ENCODE measurements at regions not wholly inside any gene's neighbourhood (a gene's known extent, or its start where the extent isn't known, plus 50 kb on each side); places are given as distances from the start of the nearest gene placed in this dataset.

DNA sequence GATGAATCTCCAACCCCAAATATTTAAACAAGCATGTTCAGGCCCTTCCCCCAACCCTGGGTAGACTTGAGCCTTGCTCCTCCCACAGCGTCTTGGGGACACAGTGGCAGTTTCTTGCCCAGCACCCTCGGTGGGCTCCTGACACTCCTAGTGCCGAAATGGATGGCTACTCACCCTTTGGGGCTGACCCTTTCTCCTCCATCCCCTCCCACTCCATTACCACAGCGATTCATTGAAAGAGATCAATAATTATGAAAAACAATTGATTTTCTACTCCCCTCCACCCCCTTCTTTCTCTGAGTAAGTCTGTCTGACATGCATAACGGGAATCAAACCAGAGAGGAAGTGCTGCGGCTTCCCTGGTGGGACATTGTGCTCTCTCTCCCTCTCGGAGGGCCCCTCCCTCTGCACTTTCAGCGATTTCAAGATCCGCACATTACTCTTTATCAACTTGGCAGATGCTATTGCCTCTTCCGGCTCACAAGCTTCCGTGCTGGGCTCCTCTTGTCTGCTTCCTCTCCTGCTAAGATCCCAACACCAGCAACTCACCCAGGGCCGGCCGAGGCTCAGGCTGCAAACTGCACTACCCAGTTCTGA, 79.0 kb upstream of the PLXNA4 start:
- peaks cover 23% of the 10 kb centered on the region for H3K4me1 Mint-ChIP-seq
- no peaks in the 10 kb centered on the region for H3K36me3 Mint-ChIP-seq
- H3K4me3 Mint-ChIP-seq = peak overlapping the region; percentile 84
- peaks cover 1% of the 10 kb centered on the region for H3K9me3 Mint-ChIP-seq
- ATAC-seq (ENCODE audit: low read depth) (peak; percentile 92), DNase-seq (peak; percentile 63)
- H3K27me3 Mint-ChIP-seq = no peaks in the 10 kb centered on the region
- POLR2A ChIA-PET = interaction anchor here (0.9 to 1.3 kb wide), 2 partner anchors 11 to 75 kb away, joined by 3 to 10 read pairs; no protein-coding TSS in a partner anchor
- H3K27ac Mint-ChIP-seq = peak overlapping the region; percentile 92

GRCh38 chr7:132654150-132654549, 77.9 kb upstream of the PLXNA4 start:
- POLR2A ChIA-PET = no interaction called here
- ATAC-seq (ENCODE audit: low read depth) = no peak

DNA sequence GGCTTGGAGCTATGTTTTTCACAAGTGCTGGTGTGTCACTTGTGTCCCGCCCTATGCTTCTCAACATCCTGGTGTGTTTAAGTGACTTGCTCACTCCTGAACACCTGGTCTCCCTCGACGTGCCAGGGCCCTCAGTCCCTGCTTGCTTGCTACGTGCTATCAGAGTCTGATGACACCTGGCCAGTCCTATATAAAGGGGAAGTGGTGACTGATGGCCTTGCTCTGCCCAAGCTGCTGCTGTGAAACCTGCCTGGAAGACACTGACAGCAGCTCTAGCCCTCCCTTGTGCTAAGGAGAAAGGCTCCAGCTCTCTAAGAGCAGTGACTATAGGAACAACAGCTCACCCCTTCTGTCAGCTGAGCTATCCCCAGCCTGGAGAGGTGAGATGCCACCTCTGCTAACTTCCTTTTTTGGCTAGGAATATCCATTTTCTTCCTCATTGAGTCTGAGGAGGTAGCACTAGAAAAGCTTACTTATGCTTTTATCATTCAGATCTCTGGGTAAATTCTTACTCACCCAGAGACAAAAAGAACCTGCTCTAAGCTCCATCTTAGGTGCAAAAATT, 77.2 kb upstream of the PLXNA4 start:
- Mint-ChIP-seq H3K4me3 (no peak overlapping the region), H3K36me3 (no peaks in the 10 kb centered on the region), H3K27me3 (no peaks in the 10 kb centered on the region), H3K9me3 (peaks cover 1% of the 10 kb centered on the region), H3K27ac (no peak overlapping the region), H3K4me1 (peaks cover 23% of the 10 kb centered on the region)
- ATAC-seq (ENCODE audit: low read depth) (no peak), DNase-seq (no peak)
- POLR2A ChIA-PET = no interaction called here

More at GRCh38 chr7:132654150-132654549, 77.9 kb upstream of the PLXNA4 start:
- peaks cover 23% of the 10 kb centered on the region for H3K4me1 Mint-ChIP-seq
- DNase-seq = no peak
- H3K27me3 Mint-ChIP-seq = no peaks in the 10 kb centered on the region
- H3K27ac Mint-ChIP-seq = peak overlapping the region; percentile 34
- H3K9me3 Mint-ChIP-seq = peaks cover 1% of the 10 kb centered on the region
- H3K4me3 Mint-ChIP-seq = peak overlapping the region; percentile 67
- H3K36me3 Mint-ChIP-seq = no peaks in the 10 kb centered on the region

GRCh38 chr7:132652507-132652906, 76.2 kb upstream of the PLXNA4 start:
- Mint-ChIP-seq H3K27me3 (no peaks in the 10 kb centered on the region), H3K27ac (no peak overlapping the region), H3K4me1 (peaks cover 23% of the 10 kb centered on the region)

GRCh38 chr7:132650498-132650897, 74.2 kb upstream of the PLXNA4 start:
- DNase-seq (no peak), ATAC-seq (ENCODE audit: low read depth) (no peak)
- Mint-ChIP-seq H3K4me3 (no peak overlapping the region), H3K36me3 (no peaks in the 10 kb centered on the region), H3K4me1 (peaks cover 10% of the 10 kb centered on the region), H3K27me3 (no peaks in the 10 kb centered on the region), H3K27ac (no peak overlapping the region), H3K9me3 (peaks cover 1% of the 10 kb centered on the region)
- POLR2A ChIA-PET = no interaction called here

More at GRCh38 chr7:132652507-132652906, 76.2 kb upstream of the PLXNA4 start:
- H3K9me3 Mint-ChIP-seq = peaks cover 1% of the 10 kb centered on the region
- no peak overlapping the region for H3K4me3 Mint-ChIP-seq
- no peak for DNase-seq
- ATAC-seq (ENCODE audit: low read depth) = no peak
- POLR2A ChIA-PET = no interaction called here
- no peaks in the 10 kb centered on the region for H3K36me3 Mint-ChIP-seq

GRCh38 chr7:132647311-132647710, 71.0 kb upstream of the PLXNA4 start:
- Mint-ChIP-seq H3K9me3 (peaks cover 1% of the 10 kb centered on the region), H3K27me3 (peaks cover 2% of the 10 kb centered on the region), H3K36me3 (no peaks in the 10 kb centered on the region), H3K27ac (no peak overlapping the region), H3K4me3 (no peak overlapping the region), H3K4me1 (no peaks in the 10 kb centered on the region)
- POLR2A ChIA-PET = no interaction called here
- DNase-seq = no peak
- no peak for ATAC-seq (ENCODE audit: low read depth)

DNA sequence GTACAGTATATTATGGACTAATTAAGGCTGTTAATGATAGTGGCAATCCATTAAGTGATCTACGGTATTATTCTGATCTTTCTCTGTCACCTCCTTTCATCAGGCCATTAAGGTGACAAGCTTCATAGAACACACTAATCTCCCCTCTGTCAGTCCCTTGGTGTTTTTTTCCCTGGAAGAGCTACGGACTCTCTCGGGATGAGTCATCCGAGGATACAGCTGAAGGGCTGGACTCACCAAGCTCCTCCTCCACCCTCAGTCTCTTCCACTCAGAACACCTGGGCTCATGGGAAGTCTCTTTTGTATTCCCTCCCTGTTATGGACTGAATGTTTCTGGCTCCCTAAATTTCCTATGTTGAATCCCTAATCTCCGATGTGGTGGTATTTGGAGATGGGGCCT, 69.8 kb upstream of the PLXNA4 start:
- Mint-ChIP-seq H3K27ac (no peak overlapping the region), H3K9me3 (no peaks in the 10 kb centered on the region), H3K4me1 (no peaks in the 10 kb centered on the region), H3K36me3 (no peaks in the 10 kb centered on the region), H3K4me3 (no peak overlapping the region), H3K27me3 (peaks cover 2% of the 10 kb centered on the region)
- ATAC-seq (ENCODE audit: low read depth) (no peak), DNase-seq (no peak)
- POLR2A ChIA-PET = no interaction called here

GRCh38 chr7:132643302-132643701, 67.0 kb upstream of the PLXNA4 start:
- Mint-ChIP-seq H3K27ac (no peak overlapping the region), H3K4me1 (no peaks in the 10 kb centered on the region), H3K9me3 (no peaks in the 10 kb centered on the region), H3K36me3 (no peaks in the 10 kb centered on the region), H3K4me3 (no peak overlapping the region), H3K27me3 (peaks cover 2% of the 10 kb centered on the region)
- no peak for ATAC-seq (ENCODE audit: low read depth)
- DNase-seq = no peak
- POLR2A ChIA-PET = no interaction called here

DNA sequence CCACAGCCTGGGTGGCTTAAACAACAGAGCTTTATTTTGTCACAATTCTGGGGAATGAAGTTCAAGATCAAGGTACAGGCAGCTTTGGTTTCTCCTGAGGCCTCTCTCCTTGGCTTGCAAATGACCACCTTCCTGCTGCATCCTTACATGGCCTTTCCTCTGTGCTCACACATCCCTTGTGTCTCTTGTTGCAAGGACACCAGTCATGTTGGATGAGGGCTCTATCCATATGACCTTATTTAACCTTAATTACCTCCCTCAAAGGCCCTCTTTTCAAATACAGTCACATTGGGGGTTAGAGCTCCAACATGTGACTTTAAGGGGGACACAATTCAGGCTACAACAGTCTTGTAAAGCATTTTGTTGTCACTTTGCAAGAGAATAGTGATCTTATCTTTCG, 65.0 kb upstream of the PLXNA4 start:
- Mint-ChIP-seq H3K4me3 (no peak overlapping the region), H3K9me3 (no peaks in the 10 kb centered on the region), H3K27me3 (peaks cover 2% of the 10 kb centered on the region), H3K27ac (no peak overlapping the region), H3K4me1 (no peaks in the 10 kb centered on the region), H3K36me3 (no peaks in the 10 kb centered on the region)
- no peak for DNase-seq
- POLR2A ChIA-PET = no interaction called here
- no peak for ATAC-seq (ENCODE audit: low read depth)

GRCh38 chr7:132639983-132640382, 63.7 kb upstream of the PLXNA4 start:
- H3K4me1 Mint-ChIP-seq = peaks cover 3% of the 10 kb centered on the region
- H3K27me3 Mint-ChIP-seq = peaks cover 2% of the 10 kb centered on the region
- no peaks in the 10 kb centered on the region for H3K9me3 Mint-ChIP-seq
- DNase-seq (no peak), ATAC-seq (ENCODE audit: low read depth) (no peak)
- no peaks in the 10 kb centered on the region for H3K36me3 Mint-ChIP-seq
- no peak overlapping the region for H3K4me3 Mint-ChIP-seq
- POLR2A ChIA-PET = no interaction called here
- H3K27ac Mint-ChIP-seq = no peak overlapping the region

- POLR2A ChIA-PET = no interaction called here
- Mint-ChIP-seq H3K27ac (no peak overlapping the region), H3K36me3 (no peaks in the 10 kb centered on the region), H3K4me1 (peaks cover 3% of the 10 kb centered on the region), H3K27me3 (peaks cover 2% of the 10 kb centered on the region), H3K9me3 (no peaks in the 10 kb centered on the region), H3K4me3 (no peak overlapping the region)
- DNase-seq (no peak), ATAC-seq (ENCODE audit: low read depth) (no peak)
These were observed 61.7 kb upstream of the PLXNA4 start for GRCh38 chr7:132638000-132638399.

GRCh38 chr7:132636581-132636980, 60.3 kb upstream of the PLXNA4 start:
- no peak overlapping the region for H3K4me3 Mint-ChIP-seq
- no peaks in the 10 kb centered on the region for H3K27me3 Mint-ChIP-seq
- POLR2A ChIA-PET = no interaction called here
- ATAC-seq (ENCODE audit: low read depth) = no peak
- no peak overlapping the region for H3K27ac Mint-ChIP-seq
- peaks cover 3% of the 10 kb centered on the region for H3K4me1 Mint-ChIP-seq
- DNase-seq = no peak
- no peaks in the 10 kb centered on the region for H3K36me3 Mint-ChIP-seq
- no peaks in the 10 kb centered on the region for H3K9me3 Mint-ChIP-seq

GRCh38 chr7:132635127-132635526, 58.9 kb upstream of the PLXNA4 start:
- Mint-ChIP-seq H3K4me1 (peaks cover 3% of the 10 kb centered on the region), H3K36me3 (no peaks in the 10 kb centered on the region), H3K9me3 (no peaks in the 10 kb centered on the region), H3K27me3 (no peaks in the 10 kb centered on the region), H3K27ac (no peak overlapping the region), H3K4me3 (no peak overlapping the region)
- ATAC-seq (ENCODE audit: low read depth) = no peak
- DNase-seq = no peak
- POLR2A ChIA-PET = no interaction called here

DNA sequence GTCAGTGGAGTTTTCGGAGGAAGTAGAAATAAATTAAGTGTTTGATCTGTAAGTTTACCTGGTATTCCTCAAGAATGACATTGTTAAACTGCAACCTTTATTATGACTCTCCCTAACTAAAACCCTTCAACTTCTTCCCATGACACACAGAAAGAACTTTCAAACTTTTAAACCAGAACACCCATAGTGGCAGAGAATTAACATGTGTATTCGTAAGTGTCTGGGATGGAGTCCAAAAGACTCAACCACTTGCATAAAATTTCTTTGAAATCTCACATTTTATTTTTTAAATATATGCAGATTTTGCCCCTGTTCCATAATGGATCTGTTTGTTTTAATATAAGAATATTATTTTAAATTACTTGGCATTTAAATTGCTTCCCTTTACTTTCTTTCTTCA, 54.6 kb upstream of the PLXNA4 start:
- no peak overlapping the region for H3K27ac Mint-ChIP-seq
- no peaks in the 10 kb centered on the region for H3K9me3 Mint-ChIP-seq
- H3K27me3 Mint-ChIP-seq = peaks cover 6% of the 10 kb centered on the region
- DNase-seq (no peak), ATAC-seq (ENCODE audit: low read depth) (no peak)
- no peaks in the 10 kb centered on the region for H3K36me3 Mint-ChIP-seq
- no peak overlapping the region for H3K4me3 Mint-ChIP-seq
- POLR2A ChIA-PET = no interaction called here
- H3K4me1 Mint-ChIP-seq = peaks cover 1% of the 10 kb centered on the region
